K562 (cell line): ENCODE measurements at regions not wholly inside any gene's neighbourhood (a gene's known extent, or its start where the extent isn't known, plus 50 kb on each side); places are given as distances from the start of the nearest gene placed in this dataset.

Experiments
- ARID1B ChIP-seq: fragments of 450-650 bp; IDR thresholded peaks from 2 replicates; pipeline ENCODE4 v1.6.1; 2016; ENCODE audit warnings: antibody characterized with exemption, mild to moderate bottlenecking, inconsistent platforms
- CBFA2T2 ChIP-seq: fragments of 450-650 bp; conservative IDR thresholded peaks from 2 replicates; pipeline ENCODE4 v1.6.1; 2017; ENCODE audit warnings: mild to moderate bottlenecking
- KDM1A ChIP-seq, 2 experiments: fragments of 450-650 bp; IDR thresholded peaks; 2 replicates each; pipeline ENCODE4 v1.6.1; 2016; ENCODE audit warnings: mild to moderate bottlenecking in 2 of 2
- NCOA1 ChIP-seq: fragments of 450-650 bp; IDR thresholded peaks from 2 replicates; pipeline ENCODE4 v1.6.1; 2016; ENCODE audit warnings: low read depth
- PRMT5 ChIP-seq: sonication (generic); formaldehyde crosslinking; IDR thresholded peaks from 2 replicates; pipeline ENCODE4 v1.5.0; 2020; ENCODE audit warnings: missing genetic modification reagents
- SIX5 ChIP-seq, 2 experiments: IDR thresholded peaks; 2 replicates each; pipeline ENCODE4 v1.6.1; 2011; ENCODE audit warnings: low read length in 2 of 2, borderline replicate concordance in 1 of 2, low read depth in 1 of 2, mild to moderate bottlenecking in 1 of 2, moderate library complexity in 1 of 2; ENCODE audit not compliant: insufficient read depth in 1 of 2
- SMARCA4 ChIP-seq: fragments of 450-650 bp; IDR thresholded peaks from 2 replicates; pipeline ENCODE4 v1.6.1; 2016
- SNRNP70 ChIP-seq: fragments of 200-400 bp; formaldehyde crosslinking; optimal IDR thresholded peaks from 2 replicates; pipeline ENCODE3; 2017; ENCODE audit warnings: low read depth, low read length
- SREBF1 ChIP-seq: fragments of 150-350 bp; IDR thresholded peaks from 2 replicates; pipeline ENCODE4 v1.6.1; 2014; ENCODE audit warnings: antibody characterized with exemption, low read depth, low read length, borderline replicate concordance
- YBX1 ChIP-seq: fragments of 450-650 bp; IDR thresholded peaks from 2 replicates; pipeline ENCODE4 v1.7.1; 2016; ENCODE audit warnings: mild to moderate bottlenecking
- ZC3H8 ChIP-seq: fragments of 450-650 bp; IDR thresholded peaks from 2 replicates; pipeline ENCODE4 v1.6.1; 2017
- ZNF232 ChIP-seq: sonication (generic); formaldehyde crosslinking; IDR thresholded peaks from 2 replicates; pipeline ENCODE4 v1.8.0; 2022; ENCODE audit warnings: mild to moderate bottlenecking, missing genetic modification reagents
- TF ChIP-seq, protein P1 (sequence below), 2 experiments: fragments of 450-650 bp; formaldehyde crosslinking in 1 of 2; IDR thresholded peaks; 2 replicates each; pipeline versions ENCODE4 v1.4.0 to v1.6.1; 2014 to 2020; ENCODE audit warnings: mild to moderate bottlenecking in 2 of 2, borderline replicate concordance in 1 of 2, low read depth in 1 of 2
- TF ChIP-seq, protein P2 (sequence below): fragments of 450-650 bp; conservative IDR thresholded peaks from 2 replicates; pipeline ENCODE4 v1.6.1; 2016; ENCODE audit warnings: missing genetic modification characterization, low read depth, mild to moderate bottlenecking, control low read depth, missing compliant biosample characterization
- TF ChIP-seq, protein P3 (sequence below): sonication (generic); formaldehyde crosslinking; IDR thresholded peaks from 2 replicates; pipeline ENCODE4 v1.8.1; 2022; ENCODE audit warnings: missing genetic modification reagents
- TF ChIP-seq, protein P4 (sequence below): fragments of 250-450 bp; sonication (Bioruptor Pico); IDR thresholded peaks from 2 replicates; pipeline ENCODE4 v1.5.1; 2021; ENCODE audit warnings: mild to moderate bottlenecking

DNA sequence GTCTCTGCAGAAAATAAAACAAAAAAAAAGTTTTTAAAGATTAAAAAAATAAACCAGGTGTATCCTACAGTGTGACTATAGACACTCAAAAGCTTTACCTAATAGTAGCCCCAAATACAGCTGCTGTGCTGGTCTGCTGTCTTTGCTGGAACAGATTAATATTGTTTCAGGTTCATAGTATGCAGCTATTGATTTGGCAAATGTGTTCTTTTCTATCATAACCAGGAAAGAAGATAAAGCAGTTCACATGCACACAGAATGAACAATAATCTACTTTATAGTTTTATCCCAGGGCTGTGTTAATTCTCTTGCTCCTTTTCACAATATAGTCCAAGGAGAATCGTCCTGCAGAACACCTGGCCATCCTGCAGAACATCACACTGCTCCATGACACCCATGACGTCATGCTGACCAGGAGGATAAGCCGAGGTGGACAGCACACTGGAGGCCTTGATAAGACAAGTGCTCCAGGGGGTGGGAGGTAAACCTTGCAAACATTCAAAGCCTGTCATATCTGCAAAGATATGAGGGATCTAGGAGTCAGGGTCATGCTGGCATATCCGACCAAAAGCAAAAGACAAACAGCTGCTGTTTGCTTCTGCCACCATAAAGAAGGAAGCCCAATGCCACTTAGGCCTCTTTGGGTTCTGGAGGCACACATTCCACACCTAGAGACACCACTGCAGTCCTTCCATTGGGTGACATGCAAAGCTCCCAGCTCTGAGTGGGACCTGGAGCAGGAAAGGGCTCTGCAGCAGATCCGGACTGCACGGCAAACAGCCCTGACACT is 86.1 kb upstream of the SLC2A1 start (continued):
- TF ChIP-seq, protein P1, sequence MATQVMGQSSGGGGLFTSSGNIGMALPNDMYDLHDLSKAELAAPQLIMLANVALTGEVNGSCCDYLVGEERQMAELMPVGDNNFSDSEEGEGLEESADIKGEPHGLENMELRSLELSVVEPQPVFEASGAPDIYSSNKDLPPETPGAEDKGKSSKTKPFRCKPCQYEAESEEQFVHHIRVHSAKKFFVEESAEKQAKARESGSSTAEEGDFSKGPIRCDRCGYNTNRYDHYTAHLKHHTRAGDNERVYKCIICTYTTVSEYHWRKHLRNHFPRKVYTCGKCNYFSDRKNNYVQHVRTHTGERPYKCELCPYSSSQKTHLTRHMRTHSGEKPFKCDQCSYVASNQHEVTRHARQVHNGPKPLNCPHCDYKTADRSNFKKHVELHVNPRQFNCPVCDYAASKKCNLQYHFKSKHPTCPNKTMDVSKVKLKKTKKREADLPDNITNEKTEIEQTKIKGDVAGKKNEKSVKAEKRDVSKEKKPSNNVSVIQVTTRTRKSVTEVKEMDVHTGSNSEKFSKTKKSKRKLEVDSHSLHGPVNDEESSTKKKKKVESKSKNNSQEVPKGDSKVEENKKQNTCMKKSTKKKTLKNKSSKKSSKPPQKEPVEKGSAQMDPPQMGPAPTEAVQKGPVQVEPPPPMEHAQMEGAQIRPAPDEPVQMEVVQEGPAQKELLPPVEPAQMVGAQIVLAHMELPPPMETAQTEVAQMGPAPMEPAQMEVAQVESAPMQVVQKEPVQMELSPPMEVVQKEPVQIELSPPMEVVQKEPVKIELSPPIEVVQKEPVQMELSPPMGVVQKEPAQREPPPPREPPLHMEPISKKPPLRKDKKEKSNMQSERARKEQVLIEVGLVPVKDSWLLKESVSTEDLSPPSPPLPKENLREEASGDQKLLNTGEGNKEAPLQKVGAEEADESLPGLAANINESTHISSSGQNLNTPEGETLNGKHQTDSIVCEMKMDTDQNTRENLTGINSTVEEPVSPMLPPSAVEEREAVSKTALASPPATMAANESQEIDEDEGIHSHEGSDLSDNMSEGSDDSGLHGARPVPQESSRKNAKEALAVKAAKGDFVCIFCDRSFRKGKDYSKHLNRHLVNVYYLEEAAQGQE (IDR thresholded peaks at IDR 0.05; ENCODE audit: borderline replicate concordance), result peak; percentile 21; the same call in 1 of the 2 replicates
- TF ChIP-seq, protein P1 (CRISPR knock-in tag; IDR thresholded peaks at IDR 0.05; ENCODE audit: low read depth), result no peak
- TF ChIP-seq, protein P2, sequence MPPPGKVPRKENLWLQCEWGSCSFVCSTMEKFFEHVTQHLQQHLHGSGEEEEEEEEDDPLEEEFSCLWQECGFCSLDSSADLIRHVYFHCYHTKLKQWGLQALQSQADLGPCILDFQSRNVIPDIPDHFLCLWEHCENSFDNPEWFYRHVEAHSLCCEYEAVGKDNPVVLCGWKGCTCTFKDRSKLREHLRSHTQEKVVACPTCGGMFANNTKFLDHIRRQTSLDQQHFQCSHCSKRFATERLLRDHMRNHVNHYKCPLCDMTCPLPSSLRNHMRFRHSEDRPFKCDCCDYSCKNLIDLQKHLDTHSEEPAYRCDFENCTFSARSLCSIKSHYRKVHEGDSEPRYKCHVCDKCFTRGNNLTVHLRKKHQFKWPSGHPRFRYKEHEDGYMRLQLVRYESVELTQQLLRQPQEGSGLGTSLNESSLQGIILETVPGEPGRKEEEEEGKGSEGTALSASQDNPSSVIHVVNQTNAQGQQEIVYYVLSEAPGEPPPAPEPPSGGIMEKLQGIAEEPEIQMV (tag), result no peak
- no peak for TF ChIP-seq ZNF232 (CRISPR knock-in tag)
- TF ChIP-seq, protein P3, sequence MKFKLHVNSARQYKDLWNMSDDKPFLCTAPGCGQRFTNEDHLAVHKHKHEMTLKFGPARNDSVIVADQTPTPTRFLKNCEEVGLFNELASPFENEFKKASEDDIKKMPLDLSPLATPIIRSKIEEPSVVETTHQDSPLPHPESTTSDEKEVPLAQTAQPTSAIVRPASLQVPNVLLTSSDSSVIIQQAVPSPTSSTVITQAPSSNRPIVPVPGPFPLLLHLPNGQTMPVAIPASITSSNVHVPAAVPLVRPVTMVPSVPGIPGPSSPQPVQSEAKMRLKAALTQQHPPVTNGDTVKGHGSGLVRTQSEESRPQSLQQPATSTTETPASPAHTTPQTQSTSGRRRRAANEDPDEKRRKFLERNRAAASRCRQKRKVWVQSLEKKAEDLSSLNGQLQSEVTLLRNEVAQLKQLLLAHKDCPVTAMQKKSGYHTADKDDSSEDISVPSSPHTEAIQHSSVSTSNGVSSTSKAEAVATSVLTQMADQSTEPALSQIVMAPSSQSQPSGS (CRISPR knock-in tag), result peak; percentile 74; the same call in 1 of the 2 replicates
- TF ChIP-seq CBFA2T2, result peak; percentile 88
- no peak for TF ChIP-seq SREBF1
- TF ChIP-seq SIX5 (IDR thresholded peaks at IDR 0.05; ENCODE audit: borderline replicate concordance in 1 of 2, insufficient read depth in 1 of 2, low read depth in 1 of 2, low read length in 2 of 2), result no peak
- TF ChIP-seq ZC3H8, result no peak
- peak; percentile 89 for TF ChIP-seq ARID1B
- TF ChIP-seq PRMT5 (CRISPR knock-in tag), result no peak
- no peak for TF ChIP-seq SNRNP70
- no peak for TF ChIP-seq YBX1
- TF ChIP-seq, protein P4, sequence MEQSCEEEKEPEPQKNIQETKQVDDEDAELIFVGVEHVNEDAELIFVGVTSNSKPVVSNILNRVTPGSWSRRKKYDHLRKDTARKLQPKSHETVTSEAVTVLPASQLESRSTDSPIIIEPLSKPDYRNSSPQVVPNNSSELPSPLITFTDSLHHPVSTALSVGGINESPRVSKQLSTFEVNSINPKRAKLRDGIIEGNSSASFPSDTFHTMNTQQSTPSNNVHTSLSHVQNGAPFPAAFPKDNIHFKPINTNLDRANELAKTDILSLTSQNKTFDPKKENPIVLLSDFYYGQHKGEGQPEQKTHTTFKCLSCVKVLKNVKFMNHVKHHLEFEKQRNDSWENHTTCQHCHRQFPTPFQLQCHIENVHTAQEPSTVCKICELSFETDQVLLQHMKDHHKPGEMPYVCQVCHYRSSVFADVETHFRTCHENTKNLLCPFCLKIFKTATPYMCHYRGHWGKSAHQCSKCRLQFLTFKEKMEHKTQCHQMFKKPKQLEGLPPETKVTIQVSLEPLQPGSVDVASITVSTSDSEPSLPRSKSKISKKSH (CRISPR knock-in tag), result no peak
- peak; percentile 52 to 65 for TF ChIP-seq KDM1A (IDR thresholded peaks at IDR 0.05)
- TF ChIP-seq NCOA1, result peak; percentile 50; the same call in 1 of the 2 replicates
- TF ChIP-seq SMARCA4, result peak; percentile 79
